ENCODE measurements at regions not wholly inside any gene's neighbourhood (a gene's known extent, or its start where the extent isn't known, plus 50 kb on each side); places are given as distances from the start of the nearest gene placed in this dataset.
"Not testable (repeated sequence)": the region's sequence is repeated elsewhere in the genome, so short reads cannot be mapped to it uniquely, and the experiment has no call there.

DNA sequence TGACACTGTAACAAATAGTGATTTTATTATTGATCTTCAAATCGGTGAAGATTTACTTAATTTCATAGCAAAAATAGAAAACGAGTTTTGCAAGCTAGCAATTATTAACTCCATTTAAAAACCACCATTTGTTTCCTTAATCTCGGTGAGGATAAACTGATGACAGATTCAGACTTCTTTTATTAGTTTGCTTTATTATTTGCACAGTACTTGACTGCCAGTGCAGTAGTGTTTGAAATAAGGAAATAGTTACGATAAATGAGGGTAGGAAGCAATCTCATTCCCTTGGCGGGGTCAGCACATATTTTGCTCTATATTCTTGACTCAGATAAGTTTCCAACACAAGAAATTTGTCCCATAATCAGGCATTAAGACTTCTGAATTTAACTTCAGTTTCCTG lies 161.7 kb upstream of the PLGLB1 start:
- not testable (repeated sequence) for TF ChIP-seq CSDC2 (CRISPR knock-in tag; IDR thresholded peaks at IDR 0.05); ZNF565 (CRISPR knock-in tag; conservative IDR thresholded peaks at IDR 0.05; ENCODE audit: low read depth); TSHZ2 (CRISPR knock-in tag; IDR thresholded peaks at IDR 0.05); OSR1 (CRISPR knock-in tag; IDR thresholded peaks at IDR 0.05); TCF4 (CRISPR knock-in tag; IDR thresholded peaks at IDR 0.05; ENCODE audit: borderline replicate concordance)

All from SK-N-SH treated with all-trans-retinoic acid at 6 μM for 48 hours (cell line).